ENCODE measurements at regions not wholly inside any gene's neighbourhood (a gene's known extent, or its start where the extent isn't known, plus 50 kb on each side); places are given as distances from the start of the nearest gene placed in this dataset.

- Histone ChIP-seq H3K36me3 (ENCODE audit: insufficient read depth, low read length) (no peaks in the 10 kb centered on the region), H3K9me3 (ENCODE audit: low read length) (no peaks in the 10 kb centered on the region), H3K79me2 (replicated peaks; ENCODE audit: insufficient read depth, low read length) (no peaks in the 10 kb centered on the region), H3K4me2 (ENCODE audit: low read length) (no peak overlapping the region), H3K27ac (ENCODE audit: low read length) (no peak overlapping the region), H2AFZ (ENCODE audit: low read depth, low read length) (no peak overlapping the region), H3K27me3 (ENCODE audit: insufficient read depth, low read depth, low read length) (no peaks in the 10 kb centered on the region), H3K9ac (ENCODE audit: low read length) (no peak overlapping the region), H4K20me1 (ENCODE audit: insufficient read depth) (no peaks in the 10 kb centered on the region), H3K4me3 (ENCODE audit: low read length) (no peak overlapping the region), H3K9me2 (ENCODE audit: insufficient read depth, low read length) (no peaks in the 10 kb centered on the region), H3F3A (ENCODE audit: insufficient read depth, low read length, poor library complexity, severe bottlenecking) (no peaks in the 10 kb centered on the region)
- TF ChIP-seq EP300 (conservative IDR thresholded peaks at IDR 0.05; ENCODE audit: poor library complexity, severe bottlenecking) (no peak), RAD21 (conservative IDR thresholded peaks at IDR 0.05) (no peak), EZH2 (IDR thresholded peaks at IDR 0.05; ENCODE audit: borderline replicate concordance, insufficient read depth, low read length, poor library complexity, severe bottlenecking) (no peak), SMC3 (conservative IDR thresholded peaks at IDR 0.05; ENCODE audit: poor library complexity) (no peak), CTCF (IDR thresholded peaks at IDR 0.05; ENCODE audit: poor library complexity, severe bottlenecking) (no peak), MXI1 (conservative IDR thresholded peaks at IDR 0.05; ENCODE audit: poor library complexity, severe bottlenecking) (no peak), TAF1 (IDR thresholded peaks at IDR 0.05; ENCODE audit: low read depth) (no peak), POLR2AphosphoS5 (IDR thresholded peaks at IDR 0.05) (no peak)
- TF ChIP-seq, protein P1, sequence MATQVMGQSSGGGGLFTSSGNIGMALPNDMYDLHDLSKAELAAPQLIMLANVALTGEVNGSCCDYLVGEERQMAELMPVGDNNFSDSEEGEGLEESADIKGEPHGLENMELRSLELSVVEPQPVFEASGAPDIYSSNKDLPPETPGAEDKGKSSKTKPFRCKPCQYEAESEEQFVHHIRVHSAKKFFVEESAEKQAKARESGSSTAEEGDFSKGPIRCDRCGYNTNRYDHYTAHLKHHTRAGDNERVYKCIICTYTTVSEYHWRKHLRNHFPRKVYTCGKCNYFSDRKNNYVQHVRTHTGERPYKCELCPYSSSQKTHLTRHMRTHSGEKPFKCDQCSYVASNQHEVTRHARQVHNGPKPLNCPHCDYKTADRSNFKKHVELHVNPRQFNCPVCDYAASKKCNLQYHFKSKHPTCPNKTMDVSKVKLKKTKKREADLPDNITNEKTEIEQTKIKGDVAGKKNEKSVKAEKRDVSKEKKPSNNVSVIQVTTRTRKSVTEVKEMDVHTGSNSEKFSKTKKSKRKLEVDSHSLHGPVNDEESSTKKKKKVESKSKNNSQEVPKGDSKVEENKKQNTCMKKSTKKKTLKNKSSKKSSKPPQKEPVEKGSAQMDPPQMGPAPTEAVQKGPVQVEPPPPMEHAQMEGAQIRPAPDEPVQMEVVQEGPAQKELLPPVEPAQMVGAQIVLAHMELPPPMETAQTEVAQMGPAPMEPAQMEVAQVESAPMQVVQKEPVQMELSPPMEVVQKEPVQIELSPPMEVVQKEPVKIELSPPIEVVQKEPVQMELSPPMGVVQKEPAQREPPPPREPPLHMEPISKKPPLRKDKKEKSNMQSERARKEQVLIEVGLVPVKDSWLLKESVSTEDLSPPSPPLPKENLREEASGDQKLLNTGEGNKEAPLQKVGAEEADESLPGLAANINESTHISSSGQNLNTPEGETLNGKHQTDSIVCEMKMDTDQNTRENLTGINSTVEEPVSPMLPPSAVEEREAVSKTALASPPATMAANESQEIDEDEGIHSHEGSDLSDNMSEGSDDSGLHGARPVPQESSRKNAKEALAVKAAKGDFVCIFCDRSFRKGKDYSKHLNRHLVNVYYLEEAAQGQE (IDR thresholded peaks at IDR 0.05; ENCODE audit: borderline replicate concordance) = no peak
Measured at GRCh38 chr2:114025030-114025429, 135.1 kb downstream of the ACTR3 start.

- H3F3A ChIP-seq (ENCODE audit: insufficient read depth, low read length, poor library complexity, severe bottlenecking) = no peaks in the 10 kb centered on the region
- no peaks in the 10 kb centered on the region for H3K79me2 ChIP-seq (replicated peaks; ENCODE audit: insufficient read depth, low read length)
- no peaks in the 10 kb centered on the region for H4K20me1 ChIP-seq (ENCODE audit: insufficient read depth)
- no peak overlapping the region for H3K4me2 ChIP-seq (ENCODE audit: low read length)
- H3K36me3 ChIP-seq (ENCODE audit: insufficient read depth, low read length) = no peaks in the 10 kb centered on the region
- H3K9me3 ChIP-seq (ENCODE audit: low read length) = no peaks in the 10 kb centered on the region
- no peaks in the 10 kb centered on the region for H3K27me3 ChIP-seq (ENCODE audit: insufficient read depth, low read depth, low read length)
- no peak overlapping the region for H3K9ac ChIP-seq (ENCODE audit: low read length)
- no peaks in the 10 kb centered on the region for H3K9me2 ChIP-seq (ENCODE audit: insufficient read depth, low read length)
- H3K4me3 ChIP-seq (ENCODE audit: low read length) = no peak overlapping the region
- no peak overlapping the region for H2AFZ ChIP-seq (ENCODE audit: low read depth, low read length)
- TF ChIP-seq, protein P1 (IDR thresholded peaks at IDR 0.05; ENCODE audit: borderline replicate concordance) = no peak
- TF ChIP-seq CTCF (IDR thresholded peaks at IDR 0.05; ENCODE audit: poor library complexity, severe bottlenecking) = no peak
- TF ChIP-seq MXI1 (conservative IDR thresholded peaks at IDR 0.05; ENCODE audit: poor library complexity, severe bottlenecking) = no peak
- H3K27ac ChIP-seq (ENCODE audit: low read length) = no peak overlapping the region
Measured at GRCh38 chr2:114027437-114027836, 137.5 kb downstream of the ACTR3 start.
